DND-41 (cell line): ENCODE measurements at regions not wholly inside any gene's neighbourhood (a gene's known extent, or its start where the extent isn't known, plus 50 kb on each side); places are given as distances from the start of the nearest gene placed in this dataset.

ENCODE experiments used
- CTCF ChIP-seq: IDR thresholded peaks from 2 replicates; pipeline ENCODE4 v1.5.1; 2012; ENCODE audit warnings: borderline replicate concordance, low read length, moderate library complexity, mild to moderate bottlenecking; ENCODE audit not compliant: poor library complexity, severe bottlenecking; ENCODE audit errors: extremely low read depth
- EZH2 ChIP-seq: IDR thresholded peaks from 3 replicates; pipeline ENCODE4 v1.6.1; 2012; ENCODE audit warnings: borderline replicate concordance, low read depth, mild to moderate bottlenecking, moderate library complexity, low read length, inconsistent platforms; ENCODE audit not compliant: severe bottlenecking

GRCh38 chr1:58966917-58967740 lies 183.3 kb upstream of the JUN start:
- no peak for TF ChIP-seq CTCF
- TF ChIP-seq EZH2, result no peak
